Adrenal gland (tissue), 9 donors: ENCODE measurements at regions not wholly inside any gene's neighbourhood (a gene's known extent, or its start where the extent isn't known, plus 50 kb on each side); places are given as distances from the start of the nearest gene placed in this dataset.

ENCODE experiments used
- DNase-seq, 7 donors: peaks; one replicate each; pipeline ENCODE4 v3.0.0-alpha.2; 2019 to 2020
- H3K27ac ChIP-seq, 5 donors: fragments of 200-600 bp; sonication (generic) in 4 of 5; 1 replicate in 3 of 5; 2 replicates in 2 of 5; pipeline versions ENCODE4 v1.5.1 to v1.8.0; 2016 to 2020; ENCODE audit warnings: mild to moderate bottlenecking in 1 of 5
- H3K27me3 ChIP-seq: fragments of 200-600 bp; 2 replicates; pipeline ENCODE4 v1.8.0; 2021
- H3K36me3 ChIP-seq, 2 donors: fragments of 200-600 bp; replicated peaks in 1 of 2; 1 replicate in 1 of 2; 2 replicates in 1 of 2; pipeline versions ENCODE4 v1.5.1 to v1.8.0; 2018 to 2022
- H3K4me1 ChIP-seq, 2 donors: fragments of 200-600 bp; replicated peaks in 1 of 2; 1 replicate in 1 of 2; 2 replicates in 1 of 2; pipeline versions ENCODE4 v1.5.1 to v1.8.0; 2018 to 2021
- H3K4me3 ChIP-seq, 4 donors: fragments of 200-600 bp; sonication (generic) in 3 of 4; one replicate each; pipeline ENCODE4 v1.5.1; 2016 to 2018
- H3K9me3 ChIP-seq, 3 donors: fragments of 200-600 bp; sonication (generic) in 1 of 3; replicated peaks in 1 of 3; 1 replicate in 2 of 3; 2 replicates in 1 of 3; pipeline versions ENCODE4 v1.5.1 to v1.8.0; 2016 to 2021
- POLR2A ChIP-seq, 2 donors: fragments of 450-650 bp; IDR thresholded peaks; one replicate each; pipeline ENCODE4 v1.6.1; 2017; ENCODE audit warnings: antibody characterized with exemption in 2 of 2, mild to moderate bottlenecking in 2 of 2, moderate library complexity in 1 of 2
- WGBS, 4 donors: extraction: QIAGEN DNeasy Blood & Tissue Kit in 2 of 4; methylation state at CpG; one replicate each; pipeline versions ENCODE4 v1.1.5 to v1.1.7; 2013 to 2017; 5-methylcytosine and 5-hydroxymethylcytosine counted together
- intact Hi-C, 2 donors: fragments of 100-400 bp; cut with DNase I; formaldehyde crosslinking; loops; one replicate each; pipeline versions ENCODE4 v1.14.1 to v1.15.0; 2022 to 2023
- TF ChIP-seq, protein P1 (sequence below), 6 experiments: fragments of 450-650 bp in 4 of 6; fragments of 200-600 bp in 2 of 6; sonication (generic) in 1 of 6; IDR thresholded peaks; 1 replicate in 5 of 6; 2 replicates in 1 of 6; pipeline versions ENCODE4 v1.5.1 to v1.8.0; 2016 to 2021; ENCODE audit warnings: antibody characterized with exemption in 6 of 6, mild to moderate bottlenecking in 2 of 6, moderate library complexity in 1 of 6
- donor health status: healthy with polysubstance abuse.
- donor health status: Bipolar disorder and iron deficiency.
- donor health status: DM: yes; HTN: yes; CAD: no.
- donor health status: DM: no; HTN: no; CAD: no.
- donor health status: DM: no; HTN: no; CAD: no.

DNA sequence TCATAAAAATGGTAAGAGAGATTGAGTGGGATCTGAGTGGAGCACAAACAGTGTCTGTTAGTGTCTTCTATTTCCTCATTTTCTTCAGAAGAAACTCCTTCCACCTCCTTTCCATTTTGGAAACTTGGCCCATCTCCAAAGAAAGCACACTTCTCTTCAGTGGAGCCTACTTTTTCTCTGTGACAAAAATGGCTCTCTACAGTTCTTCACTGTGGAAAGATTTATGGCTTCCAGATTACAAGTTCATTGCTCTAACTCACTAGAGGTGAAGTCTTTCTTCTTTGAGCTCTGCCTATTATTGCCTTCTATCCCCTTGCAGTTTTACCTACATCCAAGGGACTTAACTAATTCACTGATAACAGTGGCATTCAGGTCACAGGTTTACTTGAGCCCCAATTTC lies 325.8 kb downstream of the ANTXR2 start:
- Histone ChIP-seq H3K4me1 (no peaks in the 10 kb centered on the region), H3K27me3 (no peaks in the 10 kb centered on the region), H3K27ac (no peak overlapping the region), H3K9me3 (peaks cover 0 to 4% (median 0%) of the 10 kb centered on the region in 3 donors), H3K36me3 (no peaks in the 10 kb centered on the region), H3K4me3 (no peak overlapping the region)
- TF ChIP-seq, protein P1, sequence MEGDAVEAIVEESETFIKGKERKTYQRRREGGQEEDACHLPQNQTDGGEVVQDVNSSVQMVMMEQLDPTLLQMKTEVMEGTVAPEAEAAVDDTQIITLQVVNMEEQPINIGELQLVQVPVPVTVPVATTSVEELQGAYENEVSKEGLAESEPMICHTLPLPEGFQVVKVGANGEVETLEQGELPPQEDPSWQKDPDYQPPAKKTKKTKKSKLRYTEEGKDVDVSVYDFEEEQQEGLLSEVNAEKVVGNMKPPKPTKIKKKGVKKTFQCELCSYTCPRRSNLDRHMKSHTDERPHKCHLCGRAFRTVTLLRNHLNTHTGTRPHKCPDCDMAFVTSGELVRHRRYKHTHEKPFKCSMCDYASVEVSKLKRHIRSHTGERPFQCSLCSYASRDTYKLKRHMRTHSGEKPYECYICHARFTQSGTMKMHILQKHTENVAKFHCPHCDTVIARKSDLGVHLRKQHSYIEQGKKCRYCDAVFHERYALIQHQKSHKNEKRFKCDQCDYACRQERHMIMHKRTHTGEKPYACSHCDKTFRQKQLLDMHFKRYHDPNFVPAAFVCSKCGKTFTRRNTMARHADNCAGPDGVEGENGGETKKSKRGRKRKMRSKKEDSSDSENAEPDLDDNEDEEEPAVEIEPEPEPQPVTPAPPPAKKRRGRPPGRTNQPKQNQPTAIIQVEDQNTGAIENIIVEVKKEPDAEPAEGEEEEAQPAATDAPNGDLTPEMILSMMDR (IDR thresholded peaks at IDR 0.05): no peak
- no peak for TF ChIP-seq POLR2A (IDR thresholded peaks at IDR 0.05)
- no peak for DNase-seq
- intact Hi-C loops: no loop called here

DNA sequence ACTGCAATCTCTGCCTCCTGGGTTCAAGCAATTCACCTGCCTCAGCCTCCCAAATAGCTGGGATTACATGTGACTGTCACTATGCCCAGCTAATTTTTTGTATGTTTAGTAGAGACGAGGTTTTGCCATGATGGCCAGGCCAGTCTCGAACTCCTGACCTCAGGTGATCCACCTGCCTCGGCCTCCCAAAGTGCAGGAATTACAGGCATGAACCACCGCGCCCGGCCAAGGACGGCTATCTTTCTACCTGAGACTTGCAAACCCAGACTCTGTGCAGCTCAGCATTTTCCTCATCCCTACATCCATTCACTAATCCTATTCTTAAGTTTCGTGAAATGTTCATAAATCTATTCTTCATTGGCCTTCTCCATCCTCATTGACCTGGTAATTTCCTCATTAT lies 330.0 kb downstream of the ANTXR2 start:
- H3K4me3 ChIP-seq: no peak overlapping the region
- no peak for TF ChIP-seq POLR2A (IDR thresholded peaks at IDR 0.05)
- TF ChIP-seq, protein P1 (IDR thresholded peaks at IDR 0.05): no peak
- no peaks in the 10 kb centered on the region for H3K36me3 ChIP-seq
- no peaks in the 10 kb centered on the region for H3K27me3 ChIP-seq
- no peaks in the 10 kb centered on the region for H3K9me3 ChIP-seq
- WGBS, 4 donors: 79 to 87% (median 85%) methylated on average over 8 of the region's 8 CpGs
- H3K27ac ChIP-seq: no peak overlapping the region
- intact Hi-C loops: no loop called here
- no peaks in the 10 kb centered on the region for H3K4me1 ChIP-seq
- no peak for DNase-seq

DNA sequence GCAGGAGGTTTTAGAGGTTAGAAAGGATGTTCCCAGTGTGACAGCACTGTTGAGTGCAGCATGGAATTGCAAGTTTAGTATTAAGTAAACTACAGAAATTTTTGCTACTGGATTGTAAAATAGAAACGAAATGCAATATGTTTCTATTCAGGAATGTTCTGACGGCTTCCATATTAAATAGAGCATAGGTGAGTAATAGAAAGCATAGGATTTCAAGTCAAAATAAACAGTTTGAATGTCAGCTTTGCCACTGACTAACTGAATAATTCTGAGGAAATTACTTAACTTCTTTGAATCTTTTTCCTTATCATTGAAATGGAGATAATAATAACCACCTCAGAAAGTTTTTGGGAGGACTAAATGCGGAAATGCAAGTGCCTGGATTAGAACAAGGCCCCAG lies 331.9 kb upstream of the GK2 start:
- Histone ChIP-seq H3K9me3 (no peaks in the 10 kb centered on the region), H3K27ac (no peak overlapping the region), H3K36me3 (no peaks in the 10 kb centered on the region), H3K4me3 (no peak overlapping the region), H3K4me1 (no peaks in the 10 kb centered on the region), H3K27me3 (no peaks in the 10 kb centered on the region)
- DNase-seq: no peak
- no peak for TF ChIP-seq POLR2A (IDR thresholded peaks at IDR 0.05)
- TF ChIP-seq, protein P1 (IDR thresholded peaks at IDR 0.05): no peak
- intact Hi-C loops: no loop called here
- 58 to 75% (median 66%) methylated on average over 3 of the region's 3 CpGs for WGBS, 4 donors

DNA sequence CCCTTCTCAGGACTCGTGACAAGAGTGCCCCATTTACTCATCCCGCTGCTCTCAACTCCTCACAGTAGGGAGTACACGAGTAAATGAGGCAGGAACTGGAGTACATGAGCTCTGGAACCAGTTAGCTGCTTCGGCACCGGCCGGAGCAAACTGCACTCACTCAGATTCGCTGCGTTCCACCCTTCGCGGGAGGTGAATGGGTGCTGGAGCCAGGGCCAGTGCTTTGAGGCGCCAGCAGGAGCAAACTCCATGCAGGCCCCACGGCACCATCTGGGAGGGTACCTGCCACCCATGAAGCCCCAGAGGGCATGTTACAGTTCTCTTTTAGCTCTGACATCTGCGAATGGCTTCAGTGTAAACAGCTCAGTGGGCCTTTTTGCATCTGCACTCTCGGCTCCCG lies 315.5 kb upstream of the GK2 start:
- WGBS, 4 donors: 66 to 81% (median 77%) methylated on average over 6 to 15 of the region's 15 CpGs
- H3K36me3 ChIP-seq: no peaks in the 10 kb centered on the region
- H3K27me3 ChIP-seq: no peaks in the 10 kb centered on the region
- H3K9me3 ChIP-seq: no peaks in the 10 kb centered on the region
- no peaks in the 10 kb centered on the region for H3K4me1 ChIP-seq
- H3K4me3 ChIP-seq: no peak overlapping the region
- DNase-seq: no peak
- no peak for TF ChIP-seq POLR2A (IDR thresholded peaks at IDR 0.05)
- TF ChIP-seq, protein P1 (IDR thresholded peaks at IDR 0.05): no peak
- H3K27ac ChIP-seq: no peak overlapping the region
- intact Hi-C loops: no loop called here
